ENCODE measurements at regions not wholly inside any gene's neighbourhood (a gene's known extent, or its start where the extent isn't known, plus 50 kb on each side); places are given as distances from the start of the nearest gene placed in this dataset.

DNA sequence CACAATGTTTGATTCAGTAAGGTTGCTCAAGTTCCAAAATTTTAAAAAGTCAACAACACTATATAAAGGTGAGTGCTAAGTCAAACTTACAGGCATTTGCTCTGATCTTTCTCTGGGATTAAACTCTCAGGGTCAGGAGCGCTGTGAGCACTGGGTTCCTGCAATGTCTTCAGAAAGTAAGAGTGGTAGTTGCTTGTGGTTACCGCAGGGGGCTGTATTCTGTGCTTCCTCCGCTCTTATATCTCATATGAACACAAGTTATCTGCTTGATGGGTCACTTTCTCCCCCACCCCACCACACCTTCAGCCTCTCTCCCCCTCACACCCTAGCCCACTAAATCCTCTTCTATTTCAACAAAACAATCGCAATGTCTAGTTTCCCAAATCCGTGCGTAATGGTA, 116.4 kb upstream of the IGSF1 start:
- TF ChIP-seq, protein P1, sequence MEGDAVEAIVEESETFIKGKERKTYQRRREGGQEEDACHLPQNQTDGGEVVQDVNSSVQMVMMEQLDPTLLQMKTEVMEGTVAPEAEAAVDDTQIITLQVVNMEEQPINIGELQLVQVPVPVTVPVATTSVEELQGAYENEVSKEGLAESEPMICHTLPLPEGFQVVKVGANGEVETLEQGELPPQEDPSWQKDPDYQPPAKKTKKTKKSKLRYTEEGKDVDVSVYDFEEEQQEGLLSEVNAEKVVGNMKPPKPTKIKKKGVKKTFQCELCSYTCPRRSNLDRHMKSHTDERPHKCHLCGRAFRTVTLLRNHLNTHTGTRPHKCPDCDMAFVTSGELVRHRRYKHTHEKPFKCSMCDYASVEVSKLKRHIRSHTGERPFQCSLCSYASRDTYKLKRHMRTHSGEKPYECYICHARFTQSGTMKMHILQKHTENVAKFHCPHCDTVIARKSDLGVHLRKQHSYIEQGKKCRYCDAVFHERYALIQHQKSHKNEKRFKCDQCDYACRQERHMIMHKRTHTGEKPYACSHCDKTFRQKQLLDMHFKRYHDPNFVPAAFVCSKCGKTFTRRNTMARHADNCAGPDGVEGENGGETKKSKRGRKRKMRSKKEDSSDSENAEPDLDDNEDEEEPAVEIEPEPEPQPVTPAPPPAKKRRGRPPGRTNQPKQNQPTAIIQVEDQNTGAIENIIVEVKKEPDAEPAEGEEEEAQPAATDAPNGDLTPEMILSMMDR (IDR thresholded peaks at IDR 0.05; ENCODE audit: poor library complexity, severe bottlenecking), result no peak
- TF ChIP-seq POLR2AphosphoS5 (IDR thresholded peaks at IDR 0.05), result no peak
- no peak for TF ChIP-seq EP300 (conservative IDR thresholded peaks at IDR 0.05; ENCODE audit: poor library complexity, severe bottlenecking)
- TF ChIP-seq, protein P2, sequence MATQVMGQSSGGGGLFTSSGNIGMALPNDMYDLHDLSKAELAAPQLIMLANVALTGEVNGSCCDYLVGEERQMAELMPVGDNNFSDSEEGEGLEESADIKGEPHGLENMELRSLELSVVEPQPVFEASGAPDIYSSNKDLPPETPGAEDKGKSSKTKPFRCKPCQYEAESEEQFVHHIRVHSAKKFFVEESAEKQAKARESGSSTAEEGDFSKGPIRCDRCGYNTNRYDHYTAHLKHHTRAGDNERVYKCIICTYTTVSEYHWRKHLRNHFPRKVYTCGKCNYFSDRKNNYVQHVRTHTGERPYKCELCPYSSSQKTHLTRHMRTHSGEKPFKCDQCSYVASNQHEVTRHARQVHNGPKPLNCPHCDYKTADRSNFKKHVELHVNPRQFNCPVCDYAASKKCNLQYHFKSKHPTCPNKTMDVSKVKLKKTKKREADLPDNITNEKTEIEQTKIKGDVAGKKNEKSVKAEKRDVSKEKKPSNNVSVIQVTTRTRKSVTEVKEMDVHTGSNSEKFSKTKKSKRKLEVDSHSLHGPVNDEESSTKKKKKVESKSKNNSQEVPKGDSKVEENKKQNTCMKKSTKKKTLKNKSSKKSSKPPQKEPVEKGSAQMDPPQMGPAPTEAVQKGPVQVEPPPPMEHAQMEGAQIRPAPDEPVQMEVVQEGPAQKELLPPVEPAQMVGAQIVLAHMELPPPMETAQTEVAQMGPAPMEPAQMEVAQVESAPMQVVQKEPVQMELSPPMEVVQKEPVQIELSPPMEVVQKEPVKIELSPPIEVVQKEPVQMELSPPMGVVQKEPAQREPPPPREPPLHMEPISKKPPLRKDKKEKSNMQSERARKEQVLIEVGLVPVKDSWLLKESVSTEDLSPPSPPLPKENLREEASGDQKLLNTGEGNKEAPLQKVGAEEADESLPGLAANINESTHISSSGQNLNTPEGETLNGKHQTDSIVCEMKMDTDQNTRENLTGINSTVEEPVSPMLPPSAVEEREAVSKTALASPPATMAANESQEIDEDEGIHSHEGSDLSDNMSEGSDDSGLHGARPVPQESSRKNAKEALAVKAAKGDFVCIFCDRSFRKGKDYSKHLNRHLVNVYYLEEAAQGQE (IDR thresholded peaks at IDR 0.05; ENCODE audit: borderline replicate concordance), result no peak
- no peak for TF ChIP-seq RAD21 (conservative IDR thresholded peaks at IDR 0.05)
- TF ChIP-seq MXI1 (conservative IDR thresholded peaks at IDR 0.05; ENCODE audit: poor library complexity, severe bottlenecking), result no peak
- no peak for TF ChIP-seq EZH2 (IDR thresholded peaks at IDR 0.05; ENCODE audit: borderline replicate concordance, insufficient read depth, low read length, poor library complexity, severe bottlenecking)
- no peak for TF ChIP-seq TAF1 (IDR thresholded peaks at IDR 0.05; ENCODE audit: low read depth)
- TF ChIP-seq SMC3 (conservative IDR thresholded peaks at IDR 0.05; ENCODE audit: poor library complexity), result no peak

All from neural cell (in vitro differentiated cells).